SK-N-SH (cell line): ENCODE measurements at regions not wholly inside any gene's neighbourhood (a gene's known extent, or its start where the extent isn't known, plus 50 kb on each side); places are given as distances from the start of the nearest gene placed in this dataset.
A peak's percentile ranks its signal among the peaks of the same experiment; 100 is the strongest.

ENCODE experiments used
- CTCF ChIA-PET: fragments of 300-600, 350-600 bp; formaldehyde crosslinking; extraction: SDS; loops from one replicate; lab custom pipeline; 2021; lab: Yijun Ruan, JAX
- POLR2A ChIA-PET: fragments of 350-600 bp; sonication (Branson Sonifier 250); formaldehyde crosslinking; extraction: SDS; loops from one replicate; lab custom pipeline; 2020; ENCODE audit warnings: antibody characterized with exemption, inconsistent platforms; lab: Yijun Ruan, JAX
- DNase-seq: peaks from one replicate; pipeline ENCODE4 v3.0.0; 2012
- H2AFZ ChIP-seq: fragments of 200-600 bp; sonication (generic); 2 replicates; pipeline ENCODE4 v1.8.1; 2016; ENCODE audit warnings: antibody characterized with exemption, mild to moderate bottlenecking, low read depth
- H3F3A ChIP-seq: fragments of 200-600 bp; sonication (generic); replicated peaks from 2 replicates; pipeline ENCODE3; 2016; ENCODE audit warnings: antibody characterized with exemption, mild to moderate bottlenecking; ENCODE audit not compliant: insufficient read depth
- H3K27ac ChIP-seq, 2 experiments: fragments of 200-500 bp in 1 of 2; fragments of 200-600 bp in 1 of 2; sonication (Bioruptor generic) in 1 of 2; sonication (generic), shearing (Covaris generic) in 1 of 2; 2 replicates each; pipeline versions ENCODE4 v1.5.1 to v1.6.1; 2014 to 2016; ENCODE audit warnings: low read depth in 2 of 2, inconsistent platforms in 1 of 2, low read length in 1 of 2, mild to moderate bottlenecking in 1 of 2, mixed read lengths in 1 of 2
- H3K27me3 ChIP-seq: fragments of 200-600 bp; sonication (generic), shearing (Covaris generic); 2 replicates; pipeline ENCODE4 v1.6.1; 2016; ENCODE audit warnings: mixed run types; ENCODE audit not compliant: insufficient read depth
- H3K36me3 ChIP-seq, 2 experiments: fragments of 200-500 bp in 1 of 2; fragments of 200-600 bp in 1 of 2; sonication (Bioruptor generic) in 1 of 2; sonication (generic) in 1 of 2; replicated peaks in 1 of 2; 2 replicates each; pipeline versions ENCODE3 to v1.5.1; 2014 to 2016; ENCODE audit warnings: low read length in 1 of 2, mild to moderate bottlenecking in 1 of 2; ENCODE audit not compliant: insufficient read depth in 2 of 2, control insufficient read depth in 1 of 2
- H3K4me1 ChIP-seq, 2 experiments: fragments of 200-500 bp in 1 of 2; fragments of 200-600 bp in 1 of 2; sonication (Bioruptor generic) in 1 of 2; sonication (generic), shearing (Covaris generic) in 1 of 2; 2 replicates each; pipeline versions ENCODE4 v1.5.1 to v1.6.1; 2014 to 2016; ENCODE audit warnings: low read depth in 1 of 2, low read length in 1 of 2, mixed run types in 1 of 2; ENCODE audit not compliant: insufficient read depth in 2 of 2, control insufficient read depth in 1 of 2
- H3K4me2 ChIP-seq: fragments of 200-600 bp; sonication (generic), shearing (Covaris generic); 2 replicates; pipeline ENCODE4 v1.6.1; 2017; ENCODE audit warnings: mixed run types
- H3K4me3 ChIP-seq, 2 experiments: fragments of 200-500 bp in 1 of 2; fragments of 200-600 bp in 1 of 2; sonication (Bioruptor generic) in 1 of 2; sonication (generic), shearing (Covaris generic) in 1 of 2; 2 replicates each; pipeline versions ENCODE4 v1.5.1 to v1.8.1; 2014 to 2016; ENCODE audit warnings: low read depth in 2 of 2, inconsistent platforms in 1 of 2, low read length in 1 of 2, mild to moderate bottlenecking in 1 of 2, mixed read lengths in 1 of 2, moderate library complexity in 1 of 2
- H3K79me2 ChIP-seq: fragments of 200-600 bp; sonication (generic); 2 replicates; pipeline ENCODE4 v1.8.1; 2017; ENCODE audit warnings: mild to moderate bottlenecking; ENCODE audit not compliant: insufficient read depth
- H3K9ac ChIP-seq: fragments of 200-600 bp; sonication (generic); 2 replicates; pipeline ENCODE4 v1.6.1; 2017; ENCODE audit warnings: mixed run types
- H3K9me2 ChIP-seq: fragments of 200-600 bp; sonication (generic); 2 replicates; pipeline ENCODE4 v1.6.1; 2017; ENCODE audit warnings: mixed run types
- H3K9me3 ChIP-seq: fragments of 200-600 bp; sonication (generic); 2 replicates; pipeline ENCODE4 v1.6.1; 2017; ENCODE audit warnings: mixed run types, mild to moderate bottlenecking, moderate library complexity
- H4K20me1 ChIP-seq: fragments of 200-600 bp; sonication (generic); 2 replicates; pipeline ENCODE4 v1.6.1; 2017; ENCODE audit warnings: mild to moderate bottlenecking, mixed run types; ENCODE audit not compliant: insufficient read depth
- EP300 ChIP-seq, 2 experiments: IDR thresholded peaks; 2 replicates each; pipeline versions ENCODE4 v1.4.0 to v1.6.1; 2012; ENCODE audit warnings: borderline replicate concordance in 1 of 2, low read depth in 1 of 2, low read length in 1 of 2
- FOXJ3 ChIP-seq: sonication (generic); formaldehyde crosslinking; IDR thresholded peaks from 2 replicates; pipeline ENCODE4 v1.5.1; 2020; ENCODE audit warnings: mild to moderate bottlenecking, missing genetic modification reagents
- FOXM1 ChIP-seq: IDR thresholded peaks from 2 replicates; pipeline ENCODE4 v1.4.0; 2012; ENCODE audit warnings: low read depth, mild to moderate bottlenecking
- GABPA ChIP-seq: IDR thresholded peaks from 2 replicates; pipeline ENCODE4 v1.4.0; 2012; ENCODE audit warnings: low read depth, mild to moderate bottlenecking
- JUND ChIP-seq: IDR thresholded peaks from 2 replicates; pipeline ENCODE4 v1.4.0; 2012
- MEF2A ChIP-seq: IDR thresholded peaks from 2 replicates; pipeline ENCODE4 v1.4.0; 2012; ENCODE audit warnings: low read depth, borderline replicate concordance
- MXI1 ChIP-seq: IDR thresholded peaks from 2 replicates; pipeline ENCODE4 v1.6.1; 2012; ENCODE audit warnings: mild to moderate bottlenecking, low read depth, low read length, improper control_type of control experiment
- RCOR1 ChIP-seq: fragments of 150-350 bp; IDR thresholded peaks from 2 replicates; pipeline ENCODE4 v1.6.1; 2017; ENCODE audit warnings: antibody characterized with exemption, low read length
- RFX5 ChIP-seq: IDR thresholded peaks from 2 replicates; pipeline ENCODE4 v1.6.1; 2012; ENCODE audit warnings: mild to moderate bottlenecking, improper control_type of control experiment, low read length
- SIN3A ChIP-seq: IDR thresholded peaks from 2 replicates; pipeline ENCODE4 v1.6.1; 2012; ENCODE audit warnings: low read depth, mild to moderate bottlenecking, low read length, moderate library complexity, borderline replicate concordance
- SMC3 ChIP-seq: IDR thresholded peaks from 2 replicates; pipeline ENCODE4 v1.6.1; 2012; ENCODE audit warnings: low read depth, low read length, improper control_type of control experiment
- TAF1 ChIP-seq: IDR thresholded peaks from 2 replicates; pipeline ENCODE4 v1.6.1; 2012; ENCODE audit warnings: low read depth, mild to moderate bottlenecking, low read length, moderate library complexity, borderline replicate concordance
- TCF12 ChIP-seq: IDR thresholded peaks from 2 replicates; pipeline ENCODE4 v1.4.0; 2012
- TEAD4 ChIP-seq: IDR thresholded peaks from 2 replicates; pipeline ENCODE4 v1.4.0; 2012; ENCODE audit warnings: mild to moderate bottlenecking, borderline replicate concordance; ENCODE audit not compliant: insufficient read depth
- YY1 ChIP-seq: IDR thresholded peaks from 2 replicates; pipeline ENCODE4 v1.4.0; 2012; ENCODE audit warnings: low read depth, mild to moderate bottlenecking
- WGBS: methylation state at CpG from one replicate; pipeline ENCODE4 v1.1.6; 2017; ENCODE audit warnings: low lambda C conversion rate; 5-methylcytosine and 5-hydroxymethylcytosine counted together
- TF ChIP-seq, protein P1 (sequence below): fragments of 200-600 bp; sonication (generic); IDR thresholded peaks from 2 replicates; pipeline ENCODE4 v1.6.1; 2017; ENCODE audit warnings: antibody characterized with exemption, mild to moderate bottlenecking, moderate library complexity
- TF ChIP-seq, protein P2 (sequence below): IDR thresholded peaks from 2 replicates; pipeline ENCODE4; 2012
- TF ChIP-seq, protein P3 (sequence below): IDR thresholded peaks from 2 replicates; pipeline ENCODE4 v1.4.0; 2012; ENCODE audit warnings: low read depth

DNA sequence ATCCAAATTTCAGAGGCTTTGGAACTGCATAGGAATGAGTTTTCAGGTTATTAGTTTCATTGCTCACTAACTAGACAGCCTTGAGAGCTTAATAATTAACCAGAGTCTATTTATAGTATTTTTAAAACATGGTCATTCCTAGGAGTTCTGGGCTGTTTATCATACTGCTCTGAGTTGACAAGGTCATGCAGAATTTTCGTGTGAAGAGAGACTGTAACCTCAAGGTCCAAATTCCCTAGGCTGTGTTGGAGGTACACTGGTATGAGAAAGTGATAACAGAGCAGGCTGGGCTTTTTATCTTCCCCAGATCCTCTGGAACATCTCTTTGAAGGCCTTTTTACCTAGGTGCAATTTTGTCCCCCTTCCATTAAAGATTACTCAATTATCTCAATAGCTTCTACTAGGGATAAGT, 736.3 kb downstream of the LTN1 start (continued):
- TF ChIP-seq SIN3A (no peak), TEAD4 (no peak), SMC3 (no peak), EP300 (IDR thresholded peaks at IDR 0.05; ENCODE audit: borderline replicate concordance in 1 of 2, low read depth in 1 of 2, low read length in 1 of 2) (peak in 1 of 2 experiments; percentile 96; a peak in 2 of 4 replicates), YY1 (no peak), RCOR1 (peak; percentile 88), MEF2A (no peak), GABPA (no peak), RFX5 (no peak), FOXM1 (no peak), MXI1 (no peak), TAF1 (no peak), TCF12 (peak; percentile 10; the same call in 1 of the 2 replicates)
- TF ChIP-seq, protein P1, sequence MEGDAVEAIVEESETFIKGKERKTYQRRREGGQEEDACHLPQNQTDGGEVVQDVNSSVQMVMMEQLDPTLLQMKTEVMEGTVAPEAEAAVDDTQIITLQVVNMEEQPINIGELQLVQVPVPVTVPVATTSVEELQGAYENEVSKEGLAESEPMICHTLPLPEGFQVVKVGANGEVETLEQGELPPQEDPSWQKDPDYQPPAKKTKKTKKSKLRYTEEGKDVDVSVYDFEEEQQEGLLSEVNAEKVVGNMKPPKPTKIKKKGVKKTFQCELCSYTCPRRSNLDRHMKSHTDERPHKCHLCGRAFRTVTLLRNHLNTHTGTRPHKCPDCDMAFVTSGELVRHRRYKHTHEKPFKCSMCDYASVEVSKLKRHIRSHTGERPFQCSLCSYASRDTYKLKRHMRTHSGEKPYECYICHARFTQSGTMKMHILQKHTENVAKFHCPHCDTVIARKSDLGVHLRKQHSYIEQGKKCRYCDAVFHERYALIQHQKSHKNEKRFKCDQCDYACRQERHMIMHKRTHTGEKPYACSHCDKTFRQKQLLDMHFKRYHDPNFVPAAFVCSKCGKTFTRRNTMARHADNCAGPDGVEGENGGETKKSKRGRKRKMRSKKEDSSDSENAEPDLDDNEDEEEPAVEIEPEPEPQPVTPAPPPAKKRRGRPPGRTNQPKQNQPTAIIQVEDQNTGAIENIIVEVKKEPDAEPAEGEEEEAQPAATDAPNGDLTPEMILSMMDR, result no peak
- TF ChIP-seq, protein P2, sequence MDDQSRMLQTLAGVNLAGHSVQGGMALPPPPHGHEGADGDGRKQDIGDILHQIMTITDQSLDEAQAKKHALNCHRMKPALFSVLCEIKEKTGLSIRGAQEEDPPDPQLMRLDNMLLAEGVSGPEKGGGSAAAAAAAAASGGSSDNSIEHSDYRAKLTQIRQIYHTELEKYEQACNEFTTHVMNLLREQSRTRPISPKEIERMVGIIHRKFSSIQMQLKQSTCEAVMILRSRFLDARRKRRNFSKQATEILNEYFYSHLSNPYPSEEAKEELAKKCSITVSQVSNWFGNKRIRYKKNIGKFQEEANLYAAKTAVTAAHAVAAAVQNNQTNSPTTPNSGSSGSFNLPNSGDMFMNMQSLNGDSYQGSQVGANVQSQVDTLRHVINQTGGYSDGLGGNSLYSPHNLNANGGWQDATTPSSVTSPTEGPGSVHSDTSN, result no peak
- TF ChIP-seq, protein P3, sequence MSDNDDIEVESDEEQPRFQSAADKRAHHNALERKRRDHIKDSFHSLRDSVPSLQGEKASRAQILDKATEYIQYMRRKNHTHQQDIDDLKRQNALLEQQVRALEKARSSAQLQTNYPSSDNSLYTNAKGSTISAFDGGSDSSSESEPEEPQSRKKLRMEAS, result no peak

DNA sequence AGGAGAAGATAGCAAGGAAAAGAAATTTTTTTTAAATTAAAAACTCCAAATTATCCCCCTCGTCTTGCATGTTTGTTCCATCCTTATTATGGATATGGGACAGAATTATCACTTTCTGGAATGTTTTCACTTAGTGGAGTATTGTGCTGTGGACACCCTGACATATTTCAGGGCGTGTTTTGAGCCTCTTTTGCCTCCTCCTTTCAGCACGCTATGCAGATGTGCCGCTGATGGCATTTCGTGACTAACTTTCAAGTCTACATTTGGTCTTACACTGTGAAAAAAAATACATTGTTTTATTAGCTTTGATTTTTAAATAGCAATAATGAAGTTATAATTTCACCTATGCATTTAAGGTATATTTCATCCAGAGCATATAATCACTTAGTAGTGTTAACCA, 738.7 kb downstream of the LTN1 start:
- Histone ChIP-seq H3K4me1 (peaks cover 14 to 15% of the 10 kb centered on the region in 2 experiments; a peak in 3 of 4 replicates), H3K9ac (no peak overlapping the region), H2AFZ (no peak overlapping the region), H3K36me3 (no peaks in the 10 kb centered on the region), H3K79me2 (no peaks in the 10 kb centered on the region), H3K4me3 (no peak overlapping the region), H4K20me1 (no peaks in the 10 kb centered on the region), H3K4me2 (no peak overlapping the region), H3K27ac (peak overlapping the region in 1 of 2 experiments; percentile 97; a peak in 2 of 4 replicates), H3K27me3 (no peaks in the 10 kb centered on the region), H3K9me2 (0 out of 2 replicates have a peak, but pooled peaks cover 4% of the 10 kb centered on the region), H3F3A (no peaks in the 10 kb centered on the region), H3K9me3 (no peaks in the 10 kb centered on the region; the same call in 1 of the 2 replicates)
- TF ChIP-seq, protein P2, result no peak
- no peak for TF ChIP-seq FOXJ3
- TF ChIP-seq JUND, result no peak
- POLR2A ChIA-PET, result no interaction called here
- no peak for DNase-seq
- 85% methylated on average over 5 of the region's 5 CpGs for WGBS
- CTCF ChIA-PET, result interaction anchor here (0.6 kb wide), 1 partner anchor 81 kb away, joined by 3 read pairs; no protein-coding TSS in a partner anchor
